K562 (cell line): ENCODE measurements at regions not wholly inside any gene's neighbourhood (a gene's known extent, or its start where the extent isn't known, plus 50 kb on each side); places are given as distances from the start of the nearest gene placed in this dataset.

Experiments used
- BRD4 ChIP-seq: fragments of 200-600 bp; sonication (generic); IDR thresholded peaks from 2 replicates; pipeline ENCODE4 v1.6.1; 2017; ENCODE audit warnings: inconsistent platforms
- CTCF ChIP-seq, 3 experiments: IDR thresholded peaks in 2 of 3; conservative IDR thresholded peaks in 1 of 3; 2 replicates each; pipeline ENCODE4 v1.5.1; 2011 to 2012; ENCODE audit warnings: low read length in 3 of 3, mild to moderate bottlenecking in 3 of 3, control low read depth in 2 of 3, improper control_type of control experiment in 1 of 3, inconsistent platforms in 1 of 3, low read depth in 1 of 3, mixed read lengths in 1 of 3, moderate library complexity in 1 of 3; ENCODE audit not compliant: insufficient read depth in 2 of 3
- E2F8 ChIP-seq: fragments of 450-650 bp; IDR thresholded peaks from 2 replicates; pipeline ENCODE4 v1.7.1; 2018; ENCODE audit warnings: mild to moderate bottlenecking, low read depth; ENCODE audit not compliant: partially characterized antibody
- ELF4 ChIP-seq: fragments of 450-650 bp; formaldehyde crosslinking; IDR thresholded peaks from 2 replicates; pipeline ENCODE4 v1.4.0; 2022; ENCODE audit warnings: missing genetic modification characterization
- EZH2 ChIP-seq: IDR thresholded peaks from 2 replicates; pipeline ENCODE4 v1.6.1; 2012; ENCODE audit warnings: low read depth, mild to moderate bottlenecking, inconsistent platforms, low read length, borderline replicate concordance
- MAX ChIP-seq: sonication (generic); formaldehyde crosslinking; IDR thresholded peaks from 2 replicates; pipeline ENCODE4 v1.9.0; 2022; ENCODE audit warnings: mild to moderate bottlenecking, missing genetic modification reagents
- MXI1 ChIP-seq: IDR thresholded peaks from 2 replicates; pipeline ENCODE4 v1.6.1; 2011; ENCODE audit warnings: low read depth, mild to moderate bottlenecking, improper control_type of control experiment, low read length
- POLR2AphosphoS2 ChIP-seq: IDR thresholded peaks from 2 replicates; pipeline ENCODE4 v1.6.1; 2012; ENCODE audit warnings: low read length, improper control_type of control experiment
- UBTF ChIP-seq, 2 experiments: IDR thresholded peaks; 2 replicates each; pipeline ENCODE4 v1.6.1; 2012; ENCODE audit warnings: improper control_type of control experiment in 2 of 2, low read depth in 2 of 2, low read length in 2 of 2, borderline replicate concordance in 1 of 2

GRCh38 chr2:137769406-137769805 lies 194.9 kb upstream of the HNMT start:
- no peak for TF ChIP-seq POLR2AphosphoS2
- TF ChIP-seq MXI1: no peak
- no peak for TF ChIP-seq MAX (CRISPR knock-in tag)
- no peak for TF ChIP-seq E2F8
- TF ChIP-seq EZH2: no peak
- no peak for TF ChIP-seq UBTF (IDR thresholded peaks at IDR 0.05; ENCODE audit: borderline replicate concordance in 1 of 2, low read depth in 2 of 2, low read length in 2 of 2)
- TF ChIP-seq CTCF (IDR thresholded peaks at IDR 0.05 in 2 of 3, conservative IDR thresholded peaks at IDR 0.05 in 1 of 3; ENCODE audit: insufficient read depth in 2 of 3, low read depth in 1 of 3, low read length in 3 of 3): no peak
- no peak for TF ChIP-seq BRD4
- no peak for TF ChIP-seq ELF4 (CRISPR knock-in tag)
